ENCODE measurements at regions not wholly inside any gene's neighbourhood (a gene's known extent, or its start where the extent isn't known, plus 50 kb on each side); places are given as distances from the start of the nearest gene placed in this dataset.

DNA sequence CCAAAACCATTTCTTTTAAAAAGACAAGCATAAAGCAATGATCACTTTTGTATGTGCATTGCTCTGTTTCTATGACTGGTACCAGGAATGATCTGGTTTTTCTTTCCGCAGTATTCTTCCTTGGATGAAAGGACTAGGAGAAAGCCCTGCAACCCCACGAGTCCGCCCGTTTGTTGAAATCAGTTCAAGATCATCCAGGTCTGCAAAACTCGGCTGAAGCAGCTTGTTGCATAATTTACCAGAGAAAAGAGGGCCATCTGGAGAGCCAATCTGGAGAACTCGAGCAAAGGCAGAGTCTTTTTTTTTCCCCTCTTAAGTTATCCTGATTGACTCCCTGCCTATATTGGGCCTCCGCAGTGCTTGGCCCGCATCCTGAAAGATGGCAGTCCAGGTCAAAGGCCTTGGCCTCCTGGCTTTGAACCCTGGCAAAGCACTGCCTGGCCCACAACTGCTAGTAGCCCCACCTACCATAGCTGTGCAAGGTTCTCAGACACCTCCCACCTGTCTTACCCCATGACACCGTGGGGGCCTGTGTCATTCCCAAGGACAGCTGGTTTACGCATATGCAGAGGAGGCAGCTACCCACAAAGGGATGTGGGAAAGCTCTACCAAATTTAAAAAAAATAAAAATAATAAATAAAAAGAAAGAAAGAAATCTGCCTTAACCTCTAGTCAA is 572.2 kb downstream of the INHBA start:
- no peak for ATAC-seq
- TF ChIP-seq ZNF565 (CRISPR knock-in tag; conservative IDR thresholded peaks at IDR 0.05; ENCODE audit: low read depth) = no peak
- TF ChIP-seq OSR1 (CRISPR knock-in tag; IDR thresholded peaks at IDR 0.05) = no peak
- TF ChIP-seq ZFP3 (CRISPR knock-in tag; IDR thresholded peaks at IDR 0.05) = no peak
- TF ChIP-seq ZC3H10 (CRISPR knock-in tag; IDR thresholded peaks at IDR 0.05) = no peak
- TF ChIP-seq ZFP30 (CRISPR knock-in tag; IDR thresholded peaks at IDR 0.05) = no peak
- no peak for TF ChIP-seq GLIS3 (CRISPR knock-in tag; IDR thresholded peaks at IDR 0.05)
- no peak for TF ChIP-seq CSRNP3 (CRISPR knock-in tag; IDR thresholded peaks at IDR 0.05)

DNA sequence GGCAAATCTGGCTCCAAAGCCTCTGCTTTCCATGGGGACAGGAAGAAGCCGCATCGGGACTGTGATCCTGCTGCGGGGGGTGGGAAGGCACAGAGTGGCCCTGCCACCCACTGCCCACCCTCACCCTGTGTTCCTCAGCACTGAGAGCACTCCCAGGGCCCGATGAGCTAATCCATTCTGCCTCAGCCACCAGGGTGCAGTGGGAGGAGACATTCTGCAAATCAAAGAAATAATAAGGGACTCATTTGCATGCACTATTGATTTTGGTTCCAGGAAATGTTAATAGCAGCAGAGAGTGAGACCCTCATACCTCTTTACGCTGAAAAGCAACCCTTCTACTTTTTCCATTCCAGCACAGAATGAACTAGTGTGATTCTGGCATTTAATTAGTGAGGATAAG is 572.8 kb downstream of the INHBA start:
- TF ChIP-seq ARNTL (CRISPR knock-in tag; IDR thresholded peaks at IDR 0.05; ENCODE audit: borderline replicate concordance, low read depth) = no peak
- no peak for TF ChIP-seq BACH2 (CRISPR knock-in tag; IDR thresholded peaks at IDR 0.05; ENCODE audit: borderline replicate concordance)
- no peak for TF ChIP-seq RARB (CRISPR knock-in tag; IDR thresholded peaks at IDR 0.05)
- no peak for TF ChIP-seq CSDC2 (CRISPR knock-in tag; IDR thresholded peaks at IDR 0.05)
- no peak for TF ChIP-seq ZC3H10 (CRISPR knock-in tag; IDR thresholded peaks at IDR 0.05)
- no peak for TF ChIP-seq ISL1 (CRISPR knock-in tag; IDR thresholded peaks at IDR 0.05)
- no peak for ATAC-seq

DNA sequence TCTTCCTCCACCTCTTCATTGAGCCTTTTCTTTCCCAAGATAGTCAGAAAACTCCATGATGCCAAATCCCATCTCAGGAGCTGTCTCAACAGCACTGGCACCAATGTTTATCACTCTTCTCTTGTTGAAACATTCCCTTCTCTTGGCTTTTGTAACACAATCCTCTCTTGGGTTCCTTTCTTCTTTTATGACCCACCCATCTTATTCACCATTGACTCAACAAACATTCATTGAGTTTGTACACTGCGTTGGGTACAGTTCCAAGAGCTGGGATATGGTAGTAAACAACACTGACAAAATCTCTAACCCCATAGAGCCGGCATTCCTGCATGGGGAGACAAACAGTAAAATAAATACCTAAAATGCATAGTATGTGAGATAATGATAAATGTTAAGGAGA is 577.5 kb downstream of the INHBA start:
- TF ChIP-seq ZFP3 (CRISPR knock-in tag; IDR thresholded peaks at IDR 0.05) (no peak), ZFP30 (CRISPR knock-in tag; IDR thresholded peaks at IDR 0.05) (no peak), CSDC2 (CRISPR knock-in tag; IDR thresholded peaks at IDR 0.05) (no peak), TSHZ2 (CRISPR knock-in tag; IDR thresholded peaks at IDR 0.05) (no peak)
- no peak for ATAC-seq

DNA sequence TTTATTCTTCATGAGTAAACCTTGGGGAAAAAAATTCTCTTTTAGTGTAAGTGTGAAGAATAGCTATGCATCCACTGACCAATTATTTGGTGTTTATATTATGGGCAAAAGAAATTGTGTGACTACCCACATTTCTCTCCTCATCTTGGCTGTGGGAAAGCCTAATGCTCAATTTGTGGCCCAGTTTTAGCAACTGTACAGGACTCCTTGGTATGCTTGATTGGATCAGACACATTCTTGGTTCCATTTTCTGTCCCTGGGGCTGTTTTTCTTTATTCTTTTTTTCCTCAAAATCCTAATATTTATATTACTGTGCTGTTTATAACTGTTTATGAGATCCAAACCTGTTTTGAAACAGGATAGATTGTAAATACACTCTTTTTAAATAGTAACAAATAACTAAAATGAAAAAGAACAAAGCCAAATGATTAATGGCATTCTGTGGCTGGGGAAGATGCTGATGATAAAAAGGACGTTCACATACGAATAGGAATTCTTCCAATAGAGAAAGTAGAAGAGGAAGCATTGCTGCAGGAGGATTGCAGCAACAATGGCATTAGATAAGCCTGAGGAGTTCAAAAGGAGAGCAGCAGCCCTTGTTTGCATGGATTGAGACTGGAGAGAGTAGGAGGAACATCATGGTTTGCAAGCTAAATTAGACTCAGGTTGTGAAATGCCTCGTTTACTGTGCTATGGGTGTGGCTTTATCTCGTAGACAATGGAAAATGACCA is 580.5 kb downstream of the INHBA start:
- no peak for ATAC-seq
- TF ChIP-seq ESRRG (CRISPR knock-in tag; IDR thresholded peaks at IDR 0.05) (no peak), ZFP3 (CRISPR knock-in tag; IDR thresholded peaks at IDR 0.05) (peak; percentile 91)

DNA sequence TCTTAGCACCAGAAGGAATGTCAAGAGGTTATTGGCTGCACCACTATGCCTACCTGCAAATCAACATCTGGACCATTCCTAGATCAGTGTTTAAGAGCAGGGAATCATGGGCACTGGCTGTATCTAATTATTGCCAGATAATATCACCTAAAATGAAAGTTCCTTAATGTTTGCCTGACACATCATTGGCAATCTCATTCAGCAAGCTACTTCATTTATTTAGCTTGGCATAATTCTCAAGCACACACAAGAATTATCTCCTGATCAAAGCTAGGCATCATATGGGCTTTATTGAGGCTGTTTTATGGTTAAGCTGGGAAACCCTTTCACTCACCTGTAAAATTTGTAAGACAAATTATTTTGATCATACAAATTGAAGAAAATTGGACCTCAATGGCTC is 581.7 kb downstream of the INHBA start:
- 0 out of 2 replicates have a peak, but pooled peaks have one; percentile 42 for TF ChIP-seq TCF4 (CRISPR knock-in tag; IDR thresholded peaks at IDR 0.05; ENCODE audit: borderline replicate concordance)
- TF ChIP-seq ZNF565 (CRISPR knock-in tag; conservative IDR thresholded peaks at IDR 0.05; ENCODE audit: low read depth) = 0 out of 2 replicates have a peak, but pooled peaks have one; percentile 29
- no peak for TF ChIP-seq POU6F1 (CRISPR knock-in tag; IDR thresholded peaks at IDR 0.05; ENCODE audit: borderline replicate concordance, low read depth)
- no peak for ATAC-seq

DNA sequence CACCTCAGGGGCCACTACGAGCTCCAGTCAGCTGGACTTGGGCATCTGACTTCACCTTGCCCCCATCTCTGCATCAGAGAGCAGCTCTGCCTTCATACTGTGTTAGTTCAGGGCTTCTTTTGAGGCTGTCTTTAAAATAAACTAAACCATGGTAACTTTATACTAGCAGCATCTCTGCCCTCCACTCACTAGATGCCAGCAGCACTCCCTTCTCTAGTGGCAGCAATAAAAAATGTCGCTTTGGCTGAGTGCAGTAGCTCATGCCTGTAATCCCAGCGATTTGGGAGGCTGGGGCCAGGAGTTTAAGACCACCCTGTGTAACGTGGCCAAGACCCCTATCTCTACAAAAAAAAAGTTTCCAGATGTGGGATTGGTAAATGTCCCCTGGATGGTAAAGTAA is 584.4 kb downstream of the INHBA start:
- ATAC-seq = peak; percentile 56; the same call in 2 of the 3 replicates
- TF ChIP-seq TSHZ2 (CRISPR knock-in tag; IDR thresholded peaks at IDR 0.05) = no peak
- TF ChIP-seq ZNF70 (CRISPR knock-in tag; IDR thresholded peaks at IDR 0.05) = no peak
- no peak for TF ChIP-seq ZFP30 (CRISPR knock-in tag; IDR thresholded peaks at IDR 0.05)

Measured in SK-N-SH treated with all-trans-retinoic acid at 6 μM for 48 hours (cell line).